OCI-LY1 (cell line): ENCODE measurements at regions not wholly inside any gene's neighbourhood (a gene's known extent, or its start where the extent isn't known, plus 50 kb on each side); places are given as distances from the start of the nearest gene placed in this dataset.

Experiments
- H2AFZ ChIP-seq: fragments of 200-600 bp; sonication (generic), shearing (Covaris generic); 2 replicates; pipeline ENCODE4 v1.6.0; 2014; ENCODE audit warnings: antibody characterized with exemption, mild to moderate bottlenecking, low read length
- H3F3A ChIP-seq: fragments of 200-600 bp; sonication (generic), shearing (Covaris generic); 2 replicates; pipeline ENCODE4 v1.6.0; 2014; ENCODE audit warnings: mild to moderate bottlenecking, antibody characterized with exemption, low read length, moderate library complexity; ENCODE audit not compliant: insufficient read depth
- H3K27ac ChIP-seq: fragments of 200-600 bp; sonication (generic); 2 replicates; pipeline ENCODE4 v1.5.1; 2014; ENCODE audit warnings: low read length, mixed run types, mild to moderate bottlenecking, low read depth; ENCODE audit not compliant: poor library complexity, severe bottlenecking
- H3K27me3 ChIP-seq: fragments of 200-600 bp; sonication (generic); 2 replicates; pipeline ENCODE4 v1.6.0; 2014; ENCODE audit warnings: antibody characterized with exemption, mild to moderate bottlenecking, low read length, moderate library complexity; ENCODE audit not compliant: insufficient read depth
- H3K36me3 ChIP-seq: fragments of 200-600 bp; sonication (generic); 2 replicates; pipeline ENCODE4 v1.6.1; 2014; ENCODE audit warnings: mild to moderate bottlenecking, antibody characterized with exemption, low read length, moderate library complexity, mixed read lengths; ENCODE audit not compliant: insufficient read depth
- H3K4me1 ChIP-seq: fragments of 200-600 bp; sonication (generic); 2 replicates; pipeline ENCODE4 v1.5.1; 2014; ENCODE audit warnings: mild to moderate bottlenecking, low read length, moderate library complexity; ENCODE audit not compliant: insufficient read depth, severe bottlenecking
- H3K4me2 ChIP-seq: fragments of 200-600 bp; sonication (generic), shearing (Covaris generic); 2 replicates; pipeline ENCODE4 v1.6.1; 2014; ENCODE audit warnings: low read length
- H3K4me3 ChIP-seq: fragments of 200-600 bp; sonication (generic); 2 replicates; pipeline ENCODE4 v1.5.1; 2014; ENCODE audit warnings: low read length, low read depth, mild to moderate bottlenecking, mixed read lengths; ENCODE audit not compliant: poor library complexity, severe bottlenecking
- H3K79me2 ChIP-seq: fragments of 200-600 bp; shearing (Covaris generic); 2 replicates; pipeline ENCODE4 v1.6.1; 2016; ENCODE audit warnings: mixed run types, low read length, mixed read lengths; ENCODE audit not compliant: insufficient read depth
- H3K9ac ChIP-seq: fragments of 200-600 bp; sonication (generic), shearing (Covaris generic); 2 replicates; pipeline ENCODE4 v1.6.1; 2014; ENCODE audit warnings: mild to moderate bottlenecking, low read length, mixed read lengths
- H3K9me2 ChIP-seq: fragments of 200-600 bp; sonication (generic), shearing (Covaris generic); 2 replicates; pipeline ENCODE4 v1.6.1; 2014; ENCODE audit warnings: low read depth, mild to moderate bottlenecking, low read length, mixed read lengths
- H3K9me3 ChIP-seq: fragments of 200-600 bp; shearing (Covaris generic); 2 replicates; pipeline ENCODE4 v1.6.1; 2014; ENCODE audit warnings: low read length, mixed read lengths
- H4K20me1 ChIP-seq: fragments of 200-600 bp; sonication (generic), shearing (Covaris generic); 2 replicates; pipeline ENCODE4 v1.6.0; 2016; ENCODE audit warnings: mild to moderate bottlenecking, low read length; ENCODE audit not compliant: insufficient read depth
- CTCF ChIP-seq: fragments of 200-600 bp; sonication (generic), shearing (Covaris generic); IDR thresholded peaks from 2 replicates; pipeline ENCODE4 v1.5.1; 2017; ENCODE audit warnings: mild to moderate bottlenecking, antibody characterized with exemption, low read length, moderate library complexity, mixed read lengths
- EZH2 ChIP-seq: fragments of 200-600 bp; sonication (generic), shearing (Covaris generic); IDR thresholded peaks from 2 replicates; pipeline ENCODE4 v1.8.0; 2017; ENCODE audit warnings: borderline replicate concordance, mixed run types, mild to moderate bottlenecking, antibody characterized with exemption, low read length, moderate library complexity, mixed read lengths

GRCh38 chr13:44272692-44273091, 100.9 kb upstream of the SERP2 start:
- no peak overlapping the region for H3K9ac ChIP-seq
- H2AFZ ChIP-seq: no peak overlapping the region
- peaks cover 71% of the 10 kb centered on the region for H3K4me1 ChIP-seq
- no peaks in the 10 kb centered on the region for H3K9me3 ChIP-seq
- TF ChIP-seq CTCF (no peak), EZH2 (no peak)
- no peaks in the 10 kb centered on the region for H4K20me1 ChIP-seq
- H3K79me2 ChIP-seq: no peaks in the 10 kb centered on the region
- no peak overlapping the region for H3K4me3 ChIP-seq
- H3K27ac ChIP-seq: peak overlapping the region; percentile 99
- H3F3A ChIP-seq: no peaks in the 10 kb centered on the region
- no peaks in the 10 kb centered on the region for H3K27me3 ChIP-seq
- H3K9me2 ChIP-seq: no peaks in the 10 kb centered on the region
- H3K36me3 ChIP-seq: no peaks in the 10 kb centered on the region
- peak overlapping the region; percentile 69; the same call in 1 of the 2 replicates for H3K4me2 ChIP-seq

GRCh38 chr13:44273216-44273615, 100.4 kb upstream of the SERP2 start:
- Histone ChIP-seq H3K4me3 (peak overlapping the region; percentile 3), H3K27me3 (no peaks in the 10 kb centered on the region), H4K20me1 (no peaks in the 10 kb centered on the region), H3K79me2 (no peaks in the 10 kb centered on the region), H3F3A (no peaks in the 10 kb centered on the region), H3K9me3 (no peaks in the 10 kb centered on the region), H3K4me1 (peaks cover 76% of the 10 kb centered on the region), H3K27ac (peak overlapping the region; percentile 99), H2AFZ (no peak overlapping the region), H3K9me2 (no peaks in the 10 kb centered on the region), H3K36me3 (no peaks in the 10 kb centered on the region), H3K9ac (no peak overlapping the region; the same call in 1 of the 2 replicates), H3K4me2 (peak overlapping the region; percentile 69; the same call in 1 of the 2 replicates)
- TF ChIP-seq EZH2 (no peak), CTCF (no peak)

GRCh38 chr13:44273991-44274770, 99.4 kb upstream of the SERP2 start:
- H3F3A ChIP-seq: no peaks in the 10 kb centered on the region
- peak overlapping the region; percentile 71 for H3K9ac ChIP-seq
- H3K79me2 ChIP-seq: no peaks in the 10 kb centered on the region
- peak overlapping the region; percentile 99 for H3K27ac ChIP-seq
- peak overlapping the region; percentile 69 for H3K4me2 ChIP-seq
- H3K4me3 ChIP-seq: peak overlapping the region; percentile 52
- H3K9me2 ChIP-seq: no peaks in the 10 kb centered on the region
- TF ChIP-seq EZH2: no peak
- H3K27me3 ChIP-seq: no peaks in the 10 kb centered on the region
- H3K4me1 ChIP-seq: peaks cover 82% of the 10 kb centered on the region
- no peaks in the 10 kb centered on the region for H3K36me3 ChIP-seq
- H4K20me1 ChIP-seq: no peaks in the 10 kb centered on the region
- H3K9me3 ChIP-seq: no peaks in the 10 kb centered on the region
- peak overlapping the region; percentile 72; the same call in 1 of the 2 replicates for H2AFZ ChIP-seq

- Histone ChIP-seq H3K79me2 (no peaks in the 10 kb centered on the region), H3K36me3 (no peaks in the 10 kb centered on the region), H2AFZ (no peak overlapping the region), H3K4me3 (peak overlapping the region; percentile 52), H3K27me3 (no peaks in the 10 kb centered on the region), H3K27ac (peak overlapping the region; percentile 99), H3K4me1 (peaks cover 82% of the 10 kb centered on the region), H3K4me2 (peak overlapping the region; percentile 69), H3K9ac (peak overlapping the region; percentile 71), H3K9me2 (no peaks in the 10 kb centered on the region), H3F3A (no peaks in the 10 kb centered on the region), H4K20me1 (no peaks in the 10 kb centered on the region), H3K9me3 (no peaks in the 10 kb centered on the region)
- TF ChIP-seq CTCF (no peak), EZH2 (no peak)
Measured at GRCh38 chr13:44274771-44275205, 98.8 kb upstream of the SERP2 start.
